Activated T-cell treated with anti-CD3 and anti-CD28 coated beads, Interleukin-2, amount 50 U/mL, for 72 hours (primary cell): ENCODE measurements at regions not wholly inside any gene's neighbourhood (a gene's known extent, or its start where the extent isn't known, plus 50 kb on each side); places are given as distances from the start of the nearest gene placed in this dataset.

Source experiments
- ATAC-seq, 2 donors: fragments of 150-1000 bp; cut with Tn5 transposase; replicated peaks in 1 of 2; 2 replicates each; pipeline ENCODE4 v1.10.0; 2021; ENCODE audit warnings: moderate library complexity in 2 of 2, mild to moderate bottlenecking in 1 of 2
- DNase-seq, 2 donors: peaks; one replicate each; pipeline ENCODE4 v3.0.0; 2021 to 2022; ENCODE audit warnings: mixed read lengths in 1 of 2
- H3K27ac Mint-ChIP-seq: one replicate; pipeline ENCODE4 v1.8.0; 2022; ENCODE audit warnings: mild to moderate bottlenecking, moderate library complexity, mixed read lengths
- H3K27me3 Mint-ChIP-seq: one replicate; pipeline ENCODE4 v1.8.0; 2022; ENCODE audit warnings: low read depth, mixed read lengths
- H3K36me3 Mint-ChIP-seq, 2 donors: one replicate each; pipeline ENCODE4 v1.8.0; 2022; ENCODE audit warnings: mixed read lengths in 2 of 2, mild to moderate bottlenecking in 1 of 2; ENCODE audit not compliant: insufficient read depth in 2 of 2
- H3K4me1 Mint-ChIP-seq: one replicate; pipeline ENCODE4 v1.8.0; 2022; ENCODE audit warnings: low read depth, mixed read lengths
- H3K4me3 Mint-ChIP-seq, 2 donors: one replicate each; pipeline ENCODE4 v1.8.0; 2022; ENCODE audit warnings: mild to moderate bottlenecking in 2 of 2, mixed read lengths in 2 of 2, moderate library complexity in 2 of 2
- H3K9me3 Mint-ChIP-seq, 2 donors: one replicate each; pipeline ENCODE4 v1.8.0; 2022; ENCODE audit warnings: mixed read lengths in 2 of 2

GRCh38 chr5:63596254-63596653 is 366.0 kb downstream of the HTR1A start:
- Mint-ChIP-seq H3K9me3 (peaks cover 4 to 5% of the 10 kb centered on the region in 2 donors), H3K36me3 (no peaks in the 10 kb centered on the region), H3K27me3 (no peaks in the 10 kb centered on the region), H3K4me3 (no peak overlapping the region), H3K4me1 (no peaks in the 10 kb centered on the region), H3K27ac (no peak overlapping the region)
- no peak for ATAC-seq
- DNase-seq = no peak

DNA sequence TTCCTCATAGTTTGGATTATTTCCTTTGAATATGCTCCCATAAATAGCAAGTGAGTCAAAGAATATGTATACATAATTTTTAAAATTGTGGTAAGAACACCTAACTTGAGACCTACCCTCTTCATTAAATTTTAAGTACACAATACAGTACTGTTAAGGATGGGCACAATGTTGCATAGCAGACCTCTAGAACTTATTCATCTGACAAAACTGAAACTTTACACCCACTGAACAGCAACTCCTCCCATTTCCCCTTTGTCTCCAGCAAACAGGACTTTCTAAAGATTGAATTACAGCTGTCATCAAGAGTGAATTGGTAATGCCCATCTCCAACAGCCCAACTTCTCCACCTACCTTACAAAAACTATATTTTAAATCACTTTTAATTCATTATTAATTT is 388.9 kb downstream of the HTR1A start:
- no peak for ATAC-seq
- Mint-ChIP-seq H3K9me3 (no peaks in the 10 kb centered on the region), H3K36me3 (peaks cover 0 to 1% of the 10 kb centered on the region in 2 donors), H3K27ac (no peak overlapping the region), H3K27me3 (no peaks in the 10 kb centered on the region), H3K4me1 (no peaks in the 10 kb centered on the region), H3K4me3 (no peak overlapping the region)
- DNase-seq = no peak

DNA sequence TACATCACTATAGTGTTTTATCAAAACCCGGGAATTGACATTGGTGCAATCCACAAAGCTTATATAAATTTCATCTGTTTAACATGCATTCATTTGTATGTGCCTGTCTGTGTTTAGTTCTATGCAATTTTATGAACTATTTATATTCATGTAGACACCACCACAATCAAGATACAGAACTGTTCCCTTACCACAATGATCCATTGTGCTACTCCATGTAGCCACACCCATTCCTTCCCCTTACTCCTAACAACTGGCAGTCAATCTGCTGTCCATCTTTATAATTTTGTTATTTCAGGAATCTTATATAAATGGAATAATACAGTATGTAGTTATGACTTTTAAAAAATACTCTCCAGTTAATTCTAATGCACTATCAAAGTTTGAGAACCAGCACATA is 389.5 kb downstream of the HTR1A start:
- peaks cover 0 to 2% of the 10 kb centered on the region in 2 donors for H3K9me3 Mint-ChIP-seq
- H3K27ac Mint-ChIP-seq = no peak overlapping the region
- DNase-seq (no peak), ATAC-seq (no peak)
- H3K27me3 Mint-ChIP-seq = no peaks in the 10 kb centered on the region
- no peak overlapping the region for H3K4me3 Mint-ChIP-seq
- H3K4me1 Mint-ChIP-seq = no peaks in the 10 kb centered on the region
- H3K36me3 Mint-ChIP-seq = peaks cover 0 to 1% of the 10 kb centered on the region in 2 donors

GRCh38 chr5:63570752-63571151 is 391.5 kb downstream of the HTR1A start:
- no peaks in the 10 kb centered on the region for H3K27me3 Mint-ChIP-seq
- no peak overlapping the region for H3K27ac Mint-ChIP-seq
- H3K4me3 Mint-ChIP-seq = no peak overlapping the region
- H3K9me3 Mint-ChIP-seq = peaks cover 0 to 2% of the 10 kb centered on the region in 2 donors
- no peaks in the 10 kb centered on the region for H3K4me1 Mint-ChIP-seq
- no peak for DNase-seq
- ATAC-seq = no peak
- H3K36me3 Mint-ChIP-seq = peaks cover 0 to 1% of the 10 kb centered on the region in 2 donors

DNA sequence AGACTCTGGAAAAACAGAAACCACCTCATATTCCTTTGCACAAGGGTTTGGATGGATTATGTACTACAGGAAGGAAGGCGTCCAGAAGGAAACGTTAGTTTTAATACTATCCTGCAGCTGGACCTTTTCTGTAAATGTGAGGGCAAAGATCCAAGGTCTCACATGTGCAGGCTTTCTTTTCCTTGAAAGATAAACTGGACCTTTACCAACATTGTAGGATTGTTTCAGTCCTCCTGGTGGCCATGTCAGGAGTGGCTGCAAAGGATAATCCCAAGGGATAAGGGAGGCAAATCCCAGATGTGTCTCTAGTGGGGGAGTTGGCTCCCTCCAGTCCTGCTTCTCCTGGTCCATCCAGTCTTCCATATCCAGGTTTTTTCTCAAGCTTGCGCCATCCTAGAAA is 397.5 kb downstream of the HTR1A start:
- DNase-seq = no peak
- peaks cover 0 to 4% of the 10 kb centered on the region in 2 donors for H3K36me3 Mint-ChIP-seq
- no peaks in the 10 kb centered on the region for H3K27me3 Mint-ChIP-seq
- H3K27ac Mint-ChIP-seq = no peak overlapping the region
- H3K9me3 Mint-ChIP-seq = peaks cover 9 to 11% of the 10 kb centered on the region in 2 donors
- no peaks in the 10 kb centered on the region for H3K4me1 Mint-ChIP-seq
- no peak for ATAC-seq
- no peak overlapping the region for H3K4me3 Mint-ChIP-seq

DNA sequence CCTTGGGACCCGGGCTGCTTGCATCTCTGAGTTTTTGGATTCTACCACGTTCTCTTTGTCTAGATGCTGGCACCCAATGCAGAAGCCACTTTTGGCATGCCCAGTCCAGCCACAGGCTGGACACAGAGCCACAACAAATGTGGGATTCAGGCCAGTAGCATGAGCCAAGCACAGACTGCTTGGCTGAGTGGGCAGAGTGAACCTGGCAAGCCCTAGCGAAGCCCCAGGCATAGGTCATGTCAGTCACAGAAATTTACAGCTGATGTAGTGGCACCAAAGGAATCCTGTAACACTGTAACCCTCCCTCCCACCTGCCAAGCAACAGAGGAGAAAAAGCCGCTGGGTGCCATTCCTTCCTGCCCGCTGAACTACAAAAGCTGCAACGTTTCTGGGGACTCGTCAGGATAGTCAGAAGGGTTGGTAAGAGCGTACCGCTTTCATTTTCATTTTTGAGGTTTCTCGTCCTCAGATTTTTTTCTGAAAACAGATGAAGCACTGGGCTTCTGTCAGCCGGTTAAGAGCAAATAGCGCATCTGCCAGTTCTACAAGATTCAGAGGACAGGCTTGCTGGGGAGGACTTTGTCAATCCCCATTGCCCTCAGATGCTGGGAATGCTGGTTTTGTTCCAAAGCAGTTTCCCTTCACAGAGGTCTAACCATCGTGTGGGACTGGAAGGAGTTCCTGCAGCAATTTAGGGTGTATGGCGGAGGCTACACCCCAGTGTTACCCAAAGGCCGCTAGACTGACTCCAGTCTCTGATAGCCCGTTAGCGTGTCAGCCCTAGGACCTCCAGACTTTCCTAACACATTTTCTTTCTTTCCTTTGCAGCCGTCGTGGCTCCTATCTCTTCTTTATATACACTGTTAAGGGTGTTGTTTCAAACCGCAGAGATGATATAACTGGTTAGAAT is 399.0 kb downstream of the HTR1A start:
- peaks cover 9 to 13% of the 10 kb centered on the region in 2 donors for H3K9me3 Mint-ChIP-seq

DNA sequence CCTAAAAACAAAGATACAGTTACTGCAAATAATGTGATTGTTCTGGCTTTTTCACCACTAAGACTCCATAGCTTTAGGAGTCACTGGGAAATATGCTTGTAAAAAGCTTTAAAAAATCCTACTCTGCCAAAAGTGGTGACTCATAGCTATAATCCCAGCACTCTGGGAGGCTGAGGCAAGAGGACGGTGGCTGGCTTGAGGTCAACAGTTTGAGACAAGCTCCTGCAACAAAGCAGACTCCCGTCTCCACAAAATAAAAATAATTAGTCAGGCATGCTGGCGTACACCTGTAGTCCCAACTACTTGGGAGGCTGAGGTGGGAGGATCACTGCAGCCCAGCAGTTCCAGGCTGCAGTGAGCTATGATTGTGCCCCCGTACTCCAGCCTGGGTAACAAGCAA is 406.4 kb downstream of the HTR1A start:
- ATAC-seq = no peak
- Mint-ChIP-seq H3K27ac (no peak overlapping the region), H3K4me3 (no peak overlapping the region), H3K36me3 (no peaks in the 10 kb centered on the region), H3K9me3 (peaks cover 1 to 7% of the 10 kb centered on the region in 2 donors), H3K4me1 (no peaks in the 10 kb centered on the region), H3K27me3 (no peaks in the 10 kb centered on the region)
- DNase-seq = no peak

More for the DNA sequence above, 399.0 kb downstream of the HTR1A start:
- ATAC-seq (no peak), DNase-seq (no peak)
- Mint-ChIP-seq H3K4me3 (no peak overlapping the region), H3K36me3 (peaks cover 0 to 3% of the 10 kb centered on the region in 2 donors), H3K27me3 (no peaks in the 10 kb centered on the region), H3K27ac (no peak overlapping the region), H3K4me1 (no peaks in the 10 kb centered on the region)

DNA sequence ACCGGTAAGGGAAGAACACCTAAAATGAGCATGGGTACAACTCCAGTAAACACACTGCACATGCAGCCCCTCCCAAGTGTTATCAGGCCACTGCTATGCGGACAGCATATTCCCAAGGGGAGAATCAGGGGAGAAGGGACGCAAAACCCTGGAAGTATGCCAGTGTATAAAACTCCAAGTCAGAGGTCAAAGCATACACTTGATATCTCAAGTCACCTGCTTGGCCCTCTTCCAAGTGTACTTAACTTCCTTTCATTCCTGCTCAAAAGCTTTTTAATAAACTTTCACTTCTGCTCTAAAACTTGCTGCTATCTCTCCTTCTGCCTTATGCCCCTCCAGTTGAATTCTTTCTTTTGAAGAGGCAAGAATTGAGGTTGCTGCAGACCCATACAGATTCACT is 408.1 kb downstream of the HTR1A start:
- H3K27me3 Mint-ChIP-seq = no peaks in the 10 kb centered on the region
- no peak overlapping the region for H3K4me3 Mint-ChIP-seq
- DNase-seq (no peak), ATAC-seq (no peak)
- H3K4me1 Mint-ChIP-seq = no peaks in the 10 kb centered on the region
- H3K36me3 Mint-ChIP-seq = no peaks in the 10 kb centered on the region
- no peaks in the 10 kb centered on the region for H3K9me3 Mint-ChIP-seq
- no peak overlapping the region for H3K27ac Mint-ChIP-seq

DNA sequence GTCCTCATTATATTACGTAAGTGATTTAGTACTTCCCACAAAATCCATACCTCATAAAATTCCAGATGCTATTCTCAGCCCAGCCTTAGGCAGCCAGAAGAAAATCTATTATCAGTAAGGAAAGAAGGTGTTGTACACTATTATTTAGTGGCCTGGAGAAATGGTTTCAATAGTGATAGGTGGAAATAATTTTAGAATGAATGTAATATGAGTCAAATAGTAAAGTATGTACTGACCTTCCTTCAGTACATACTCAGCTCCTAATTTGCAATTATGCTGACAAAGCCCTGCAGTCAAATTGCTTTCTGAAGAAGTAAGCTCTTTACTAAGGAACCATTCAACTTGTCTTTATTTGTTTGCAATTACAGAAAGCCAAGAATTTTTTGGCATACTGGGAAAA is 409.2 kb downstream of the HTR1A start:
- no peak for DNase-seq
- Mint-ChIP-seq H3K9me3 (no peaks in the 10 kb centered on the region), H3K4me1 (no peaks in the 10 kb centered on the region), H3K27ac (no peak overlapping the region), H3K4me3 (no peak overlapping the region), H3K27me3 (no peaks in the 10 kb centered on the region), H3K36me3 (no peaks in the 10 kb centered on the region)
- no peak for ATAC-seq

- Mint-ChIP-seq H3K4me1 (no peaks in the 10 kb centered on the region), H3K4me3 (no peak overlapping the region), H3K27me3 (no peaks in the 10 kb centered on the region), H3K27ac (no peak overlapping the region), H3K9me3 (peaks cover 1 to 3% of the 10 kb centered on the region in 2 donors), H3K36me3 (no peaks in the 10 kb centered on the region)
- DNase-seq = no peak
- no peak for ATAC-seq
Measured at GRCh38 chr5:63535840-63536602, 426.2 kb downstream of the HTR1A start.

GRCh38 chr5:63524281-63524680 is 438.0 kb downstream of the HTR1A start:
- no peak for ATAC-seq
- H3K36me3 Mint-ChIP-seq = no peaks in the 10 kb centered on the region
- H3K9me3 Mint-ChIP-seq = peaks cover 11 to 12% of the 10 kb centered on the region in 2 donors

GRCh38 chr5:63516006-63516405 is 446.2 kb downstream of the HTR1A start:
- Mint-ChIP-seq H3K36me3 (no peaks in the 10 kb centered on the region), H3K27ac (no peak overlapping the region), H3K9me3 (peaks cover 4 to 6% of the 10 kb centered on the region in 2 donors), H3K27me3 (no peaks in the 10 kb centered on the region), H3K4me1 (no peaks in the 10 kb centered on the region), H3K4me3 (no peak overlapping the region)
- no peak for ATAC-seq
- no peak for DNase-seq

More at GRCh38 chr5:63524281-63524680, 438.0 kb downstream of the HTR1A start:
- Mint-ChIP-seq H3K4me1 (no peaks in the 10 kb centered on the region), H3K4me3 (no peak overlapping the region), H3K27me3 (no peaks in the 10 kb centered on the region), H3K27ac (no peak overlapping the region)
- no peak for DNase-seq

- Mint-ChIP-seq H3K4me1 (no peaks in the 10 kb centered on the region), H3K27me3 (no peaks in the 10 kb centered on the region), H3K9me3 (peaks cover 3 to 4% of the 10 kb centered on the region in 2 donors), H3K4me3 (no peak overlapping the region), H3K27ac (no peak overlapping the region), H3K36me3 (no peaks in the 10 kb centered on the region)
- DNase-seq (no peak), ATAC-seq (no peak)
Measured at GRCh38 chr5:63500242-63500641, 462.0 kb downstream of the HTR1A start.
